ENCODE measurements at regions not wholly inside any gene's neighbourhood (a gene's known extent, or its start where the extent isn't known, plus 50 kb on each side); places are given as distances from the start of the nearest gene placed in this dataset.

GRCh38 chr6:79410806-79411205 lies 126.4 kb downstream of the LCA5 start (continued):
- TF ChIP-seq, protein P1, sequence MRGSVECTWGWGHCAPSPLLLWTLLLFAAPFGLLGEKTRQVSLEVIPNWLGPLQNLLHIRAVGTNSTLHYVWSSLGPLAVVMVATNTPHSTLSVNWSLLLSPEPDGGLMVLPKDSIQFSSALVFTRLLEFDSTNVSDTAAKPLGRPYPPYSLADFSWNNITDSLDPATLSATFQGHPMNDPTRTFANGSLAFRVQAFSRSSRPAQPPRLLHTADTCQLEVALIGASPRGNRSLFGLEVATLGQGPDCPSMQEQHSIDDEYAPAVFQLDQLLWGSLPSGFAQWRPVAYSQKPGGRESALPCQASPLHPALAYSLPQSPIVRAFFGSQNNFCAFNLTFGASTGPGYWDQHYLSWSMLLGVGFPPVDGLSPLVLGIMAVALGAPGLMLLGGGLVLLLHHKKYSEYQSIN (CRISPR knock-in tag; IDR thresholded peaks at IDR 0.05; ENCODE audit: borderline replicate concordance): no peak
- TF ChIP-seq, protein P2, sequence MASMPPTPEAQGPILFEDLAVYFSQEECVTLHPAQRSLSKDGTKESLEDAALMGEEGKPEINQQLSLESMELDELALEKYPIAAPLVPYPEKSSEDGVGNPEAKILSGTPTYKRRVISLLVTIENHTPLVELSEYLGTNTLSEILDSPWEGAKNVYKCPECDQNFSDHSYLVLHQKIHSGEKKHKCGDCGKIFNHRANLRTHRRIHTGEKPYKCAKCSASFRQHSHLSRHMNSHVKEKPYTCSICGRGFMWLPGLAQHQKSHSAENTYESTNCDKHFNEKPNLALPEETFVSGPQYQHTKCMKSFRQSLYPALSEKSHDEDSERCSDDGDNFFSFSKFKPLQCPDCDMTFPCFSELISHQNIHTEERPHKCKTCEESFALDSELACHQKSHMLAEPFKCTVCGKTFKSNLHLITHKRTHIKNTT (CRISPR knock-in tag; IDR thresholded peaks at IDR 0.05): no peak
- no peak for TF ChIP-seq SSRP1 (CRISPR knock-in tag; IDR thresholded peaks at IDR 0.05)
- no peak for TF ChIP-seq ERF (CRISPR knock-in tag; IDR thresholded peaks at IDR 0.05)
- no peak for TF ChIP-seq SOX6 (IDR thresholded peaks at IDR 0.05)
- no peak for TF ChIP-seq SOX6 (CRISPR knock-in tag; IDR thresholded peaks at IDR 0.05)
- no peak for TF ChIP-seq ZNF414 (CRISPR knock-in tag; IDR thresholded peaks at IDR 0.05)
- no peak for TF ChIP-seq BORCS8-MEF2B (CRISPR knock-in tag; IDR thresholded peaks at IDR 0.05)
- TF ChIP-seq, protein P3, sequence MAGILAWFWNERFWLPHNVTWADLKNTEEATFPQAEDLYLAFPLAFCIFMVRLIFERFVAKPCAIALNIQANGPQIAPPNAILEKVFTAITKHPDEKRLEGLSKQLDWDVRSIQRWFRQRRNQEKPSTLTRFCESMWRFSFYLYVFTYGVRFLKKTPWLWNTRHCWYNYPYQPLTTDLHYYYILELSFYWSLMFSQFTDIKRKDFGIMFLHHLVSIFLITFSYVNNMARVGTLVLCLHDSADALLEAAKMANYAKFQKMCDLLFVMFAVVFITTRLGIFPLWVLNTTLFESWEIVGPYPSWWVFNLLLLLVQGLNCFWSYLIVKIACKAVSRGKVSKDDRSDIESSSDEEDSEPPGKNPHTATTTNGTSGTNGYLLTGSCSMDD (CRISPR knock-in tag; IDR thresholded peaks at IDR 0.05): no peak

DNA sequence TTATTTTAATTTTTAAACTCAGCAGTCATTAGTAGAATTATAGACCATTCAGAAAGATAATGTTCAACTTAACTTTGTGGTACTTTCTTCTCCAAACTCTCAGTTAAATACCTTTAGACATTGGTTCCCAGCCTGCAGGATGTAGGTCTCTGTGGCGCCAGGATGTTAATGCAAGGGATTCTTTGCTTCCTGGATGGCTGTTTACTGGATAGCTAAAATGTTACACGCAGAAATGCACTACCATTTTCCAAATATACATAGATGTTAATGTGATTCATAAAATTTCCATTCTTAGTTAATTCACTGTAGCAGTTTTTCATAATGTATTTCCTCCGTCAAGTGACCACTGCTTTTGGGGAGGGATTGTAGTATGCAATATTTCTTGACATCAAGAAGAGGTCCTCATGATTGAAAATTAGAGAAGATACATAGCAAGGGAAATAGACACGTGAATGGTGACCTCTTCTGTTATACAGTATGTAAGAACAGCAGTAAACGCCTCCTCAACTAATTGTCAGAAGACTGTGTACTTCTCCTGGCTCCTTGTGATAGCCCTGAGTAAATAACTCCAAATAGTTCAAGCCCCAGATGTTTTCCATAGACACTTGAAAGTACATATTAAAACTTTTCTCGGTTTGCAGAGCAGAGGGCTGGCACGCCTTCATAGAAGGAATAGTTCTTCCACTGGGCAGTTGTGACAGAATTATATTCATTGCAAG lies 128.8 kb downstream of the LCA5 start:
- H3K4me3 ChIP-seq (replicated peaks in 1 of 3; ENCODE audit: insufficient read depth in 1 of 3, low read depth in 2 of 3, low read length in 3 of 3): no peak overlapping the region
- no peak overlapping the region for H3K27ac ChIP-seq (ENCODE audit: extremely low read length, insufficient read depth, low read length)
- FAIRE-seq (no peak), DNase-seq (ENCODE audit: low spot score) (no peak), ATAC-seq (no peak)
- H3K9me3 ChIP-seq (ENCODE audit: low read length): no peaks in the 10 kb centered on the region
- H3K36me3 ChIP-seq (replicated peaks in 1 of 2; ENCODE audit: control insufficient read depth in 1 of 2, insufficient read depth in 2 of 2, low read length in 2 of 2): no peaks in the 10 kb centered on the region
- H3K79me2 ChIP-seq (ENCODE audit: insufficient read depth, low read length): no peaks in the 10 kb centered on the region
- H3K4me2 ChIP-seq (ENCODE audit: low read depth, low read length): no peak overlapping the region
- no peaks in the 10 kb centered on the region for H4K20me1 ChIP-seq (ENCODE audit: insufficient read depth, low read length)
- intact Hi-C loops (cut with micrococcal nuclease; ENCODE audit: unreplicated experiment) (no loop called here), in situ Hi-C loops (cut with HindIII; ENCODE audit: extremely low pct_ligation_motif_present, low pct_unique_long_range_greater_than_20kb) (no loop called here)
- H2AFZ ChIP-seq (ENCODE audit: low read length): no peak overlapping the region
- TF ChIP-seq ZIK1 (CRISPR knock-in tag; IDR thresholded peaks at IDR 0.05; ENCODE audit: borderline replicate concordance, low read depth): no peak
- TF ChIP-seq TMF1 (CRISPR knock-in tag; IDR thresholded peaks at IDR 0.05; ENCODE audit: low read depth): no peak
- TF ChIP-seq ELF4 (CRISPR knock-in tag; IDR thresholded peaks at IDR 0.05; ENCODE audit: borderline replicate concordance): no peak
- no peak for TF ChIP-seq NFIB (CRISPR knock-in tag; IDR thresholded peaks at IDR 0.05; ENCODE audit: borderline replicate concordance)
- TF ChIP-seq SMARCC2 (IDR thresholded peaks at IDR 0.05): no peak
- no peak for TF ChIP-seq RORA (CRISPR knock-in tag; IDR thresholded peaks at IDR 0.05)
- TF ChIP-seq TOPORS (CRISPR knock-in tag; IDR thresholded peaks at IDR 0.05): no peak
- no peaks in the 10 kb centered on the region for H3K27me3 ChIP-seq (ENCODE audit: control insufficient read depth in 1 of 2, insufficient read depth in 2 of 2, low read length in 2 of 2)
- CTCF ChIA-PET (ENCODE audit: low intra/inter-chr PET ratio, low total read pairs): no interaction called here
- H3K4me1 ChIP-seq (ENCODE audit: insufficient read depth, low read length): peaks cover 24% of the 10 kb centered on the region
- 47% methylated on average over 7 of the region's 7 CpGs for WGBS (ENCODE audit: low lambda C conversion rate)
- no TSS peak for BruUV-seq (replicated peaks)
- POLR2A ChIA-PET: no interaction called here
- no peak overlapping the region for H3K9ac ChIP-seq (ENCODE audit: insufficient read depth, low read depth, low read length)

Data from HepG2 (cell line).